ENCODE measurements at regions not wholly inside any gene's neighbourhood (a gene's known extent, or its start where the extent isn't known, plus 50 kb on each side); places are given as distances from the start of the nearest gene placed in this dataset.

DNA sequence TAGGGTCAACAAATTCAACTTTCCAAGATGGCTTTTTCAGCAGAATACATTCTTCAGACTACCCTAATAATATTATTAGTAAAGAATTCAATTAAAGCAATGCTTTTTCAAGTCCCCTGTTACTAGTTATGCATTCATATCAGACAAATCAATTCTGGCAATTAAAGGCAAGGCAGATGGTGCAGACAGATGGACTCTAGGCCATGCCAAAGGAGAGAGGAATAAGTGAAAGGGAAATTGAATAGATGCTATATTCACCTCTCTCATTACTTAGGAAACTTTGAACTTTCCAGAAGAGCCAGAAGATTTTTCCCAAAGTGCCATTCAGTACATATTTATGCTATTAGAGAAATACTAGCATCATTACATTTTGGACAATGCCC lies 487.7 kb upstream of the RASGRP1 start:
- in situ Hi-C loops (cut with HindIII; ENCODE audit: low sequenced_read_pairs): no loop called here
- TF ChIP-seq, protein P1, sequence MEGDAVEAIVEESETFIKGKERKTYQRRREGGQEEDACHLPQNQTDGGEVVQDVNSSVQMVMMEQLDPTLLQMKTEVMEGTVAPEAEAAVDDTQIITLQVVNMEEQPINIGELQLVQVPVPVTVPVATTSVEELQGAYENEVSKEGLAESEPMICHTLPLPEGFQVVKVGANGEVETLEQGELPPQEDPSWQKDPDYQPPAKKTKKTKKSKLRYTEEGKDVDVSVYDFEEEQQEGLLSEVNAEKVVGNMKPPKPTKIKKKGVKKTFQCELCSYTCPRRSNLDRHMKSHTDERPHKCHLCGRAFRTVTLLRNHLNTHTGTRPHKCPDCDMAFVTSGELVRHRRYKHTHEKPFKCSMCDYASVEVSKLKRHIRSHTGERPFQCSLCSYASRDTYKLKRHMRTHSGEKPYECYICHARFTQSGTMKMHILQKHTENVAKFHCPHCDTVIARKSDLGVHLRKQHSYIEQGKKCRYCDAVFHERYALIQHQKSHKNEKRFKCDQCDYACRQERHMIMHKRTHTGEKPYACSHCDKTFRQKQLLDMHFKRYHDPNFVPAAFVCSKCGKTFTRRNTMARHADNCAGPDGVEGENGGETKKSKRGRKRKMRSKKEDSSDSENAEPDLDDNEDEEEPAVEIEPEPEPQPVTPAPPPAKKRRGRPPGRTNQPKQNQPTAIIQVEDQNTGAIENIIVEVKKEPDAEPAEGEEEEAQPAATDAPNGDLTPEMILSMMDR (IDR thresholded peaks at IDR 0.05; ENCODE audit: low read depth, low read length): no peak

DNA sequence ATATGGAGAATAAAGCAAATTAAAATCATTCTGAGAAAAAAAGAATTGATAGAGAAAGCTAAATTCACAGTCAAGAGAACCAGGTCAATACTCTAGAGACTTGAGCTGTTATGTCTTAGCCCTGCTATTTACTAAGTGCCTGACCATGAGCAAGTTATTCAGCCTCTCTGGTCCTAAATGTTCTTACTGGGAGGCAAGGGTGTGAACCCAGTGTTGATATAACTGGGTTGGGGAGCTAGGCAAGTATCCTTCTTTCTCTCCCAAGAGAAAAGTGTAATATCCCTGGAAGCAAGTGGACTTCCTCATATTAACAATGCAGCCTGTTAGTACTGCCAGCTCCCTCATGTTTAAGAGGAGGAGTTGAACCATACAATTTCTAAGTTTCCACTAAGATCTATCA lies 488.9 kb upstream of the RASGRP1 start:
- TF ChIP-seq, protein P1 (IDR thresholded peaks at IDR 0.05; ENCODE audit: low read depth, low read length): no peak
- no peak for DNase-seq (ENCODE audit: low read depth, low spot score)
- in situ Hi-C loops (cut with HindIII; ENCODE audit: low sequenced_read_pairs): no loop called here
- H3K4me3 ChIP-seq (ENCODE audit: low read depth, low read length): no peak overlapping the region

More for the DNA sequence above, 487.7 kb upstream of the RASGRP1 start:
- no peak for DNase-seq (ENCODE audit: low read depth, low spot score)
- no peak overlapping the region for H3K4me3 ChIP-seq (ENCODE audit: low read depth, low read length)

- DNase-seq (ENCODE audit: low read depth, low spot score): no peak
- no peak overlapping the region for H3K4me3 ChIP-seq (ENCODE audit: low read depth, low read length)
- in situ Hi-C loops (cut with HindIII; ENCODE audit: low sequenced_read_pairs): no loop called here
- TF ChIP-seq, protein P1 (IDR thresholded peaks at IDR 0.05; ENCODE audit: low read depth, low read length): no peak
Observed at GRCh38 chr15:39054128-39054732, 489.6 kb upstream of the RASGRP1 start.

DNA sequence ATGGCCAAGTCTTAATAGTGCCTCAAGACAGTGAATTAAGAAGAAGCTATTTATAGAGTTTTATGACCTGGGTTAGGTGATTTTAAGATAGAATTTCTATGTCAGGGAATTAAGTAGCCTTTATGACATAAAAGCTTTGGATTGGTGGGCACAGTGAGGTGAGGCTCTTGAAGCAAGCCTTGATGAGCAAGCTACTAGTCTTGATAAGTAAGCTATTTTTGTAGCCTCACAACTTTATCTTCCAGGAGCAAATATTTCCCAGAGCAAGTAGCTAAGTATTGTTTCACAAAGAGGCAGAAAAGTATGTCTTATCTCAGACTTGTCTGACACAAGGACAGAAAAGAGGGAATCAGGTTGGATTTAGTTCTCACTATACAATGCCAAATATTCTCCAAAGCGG lies 491.7 kb upstream of the RASGRP1 start:
- TF ChIP-seq, protein P1 (IDR thresholded peaks at IDR 0.05; ENCODE audit: low read depth, low read length): no peak
- H3K4me3 ChIP-seq (ENCODE audit: low read depth, low read length): no peak overlapping the region
- in situ Hi-C loops (cut with HindIII; ENCODE audit: low sequenced_read_pairs): no loop called here
- no peak for DNase-seq (ENCODE audit: low read depth, low spot score)

GRCh38 chr15:39058351-39059131 lies 493.9 kb upstream of the RASGRP1 start:
- in situ Hi-C loops (cut with HindIII; ENCODE audit: low sequenced_read_pairs): no loop called here
- DNase-seq (ENCODE audit: low read depth, low spot score): no peak
- TF ChIP-seq, protein P1 (IDR thresholded peaks at IDR 0.05; ENCODE audit: low read depth, low read length): no peak
- no peak overlapping the region for H3K4me3 ChIP-seq (ENCODE audit: low read depth, low read length)

- in situ Hi-C loops (cut with HindIII; ENCODE audit: low sequenced_read_pairs): no loop called here
- no peak overlapping the region for H3K4me3 ChIP-seq (ENCODE audit: low read depth, low read length)
- TF ChIP-seq, protein P1 (IDR thresholded peaks at IDR 0.05; ENCODE audit: low read depth, low read length): no peak
- DNase-seq (ENCODE audit: low read depth, low spot score): no peak
Observed at GRCh38 chr15:39059917-39060316, 495.3 kb upstream of the RASGRP1 start.

Measured in astrocyte of the spinal cord (primary cell).